ENCODE measurements at regions not wholly inside any gene's neighbourhood (a gene's known extent, or its start where the extent isn't known, plus 50 kb on each side); places are given as distances from the start of the nearest gene placed in this dataset.

DNA sequence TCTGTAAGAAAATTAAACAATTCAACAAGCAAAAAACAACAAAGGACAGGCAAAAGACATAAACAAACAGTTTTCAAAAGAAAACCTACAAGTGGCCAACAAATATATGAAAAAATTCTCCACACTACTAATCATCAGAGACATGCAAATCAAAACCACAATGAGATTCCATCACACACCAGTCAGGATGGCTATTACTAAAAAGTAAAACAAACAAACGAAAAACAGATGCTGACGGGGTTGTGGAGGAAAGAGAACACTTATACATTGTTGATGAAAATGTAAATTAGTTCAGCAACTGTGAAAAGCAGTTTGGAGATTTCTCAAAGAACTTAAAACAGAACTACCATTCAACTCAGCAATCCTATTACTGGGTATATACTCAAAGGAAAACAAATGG, 537.6 kb downstream of the HDGFL1 start:
- no peak for DNase-seq (ENCODE audit: low spot score)

DNA sequence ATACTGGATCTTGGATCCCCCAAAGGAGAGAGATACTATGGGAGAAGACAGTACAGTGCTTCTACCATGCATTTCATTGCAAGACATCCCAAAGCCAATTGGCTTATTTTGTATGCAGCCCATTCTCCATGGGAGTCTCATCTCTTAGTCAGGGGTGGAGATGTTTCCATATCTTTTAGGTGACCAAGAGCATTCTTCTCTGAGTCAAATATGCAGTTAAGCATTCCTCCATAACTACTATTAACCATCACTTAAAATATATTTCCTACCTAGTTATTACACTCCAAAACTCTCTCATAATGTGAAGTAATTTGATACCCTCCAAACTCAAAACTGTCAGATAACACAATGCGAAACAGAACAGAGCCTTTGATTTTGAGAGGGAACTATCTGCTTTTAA, 542.6 kb downstream of the HDGFL1 start:
- DNase-seq (ENCODE audit: low spot score) = no peak

DNA sequence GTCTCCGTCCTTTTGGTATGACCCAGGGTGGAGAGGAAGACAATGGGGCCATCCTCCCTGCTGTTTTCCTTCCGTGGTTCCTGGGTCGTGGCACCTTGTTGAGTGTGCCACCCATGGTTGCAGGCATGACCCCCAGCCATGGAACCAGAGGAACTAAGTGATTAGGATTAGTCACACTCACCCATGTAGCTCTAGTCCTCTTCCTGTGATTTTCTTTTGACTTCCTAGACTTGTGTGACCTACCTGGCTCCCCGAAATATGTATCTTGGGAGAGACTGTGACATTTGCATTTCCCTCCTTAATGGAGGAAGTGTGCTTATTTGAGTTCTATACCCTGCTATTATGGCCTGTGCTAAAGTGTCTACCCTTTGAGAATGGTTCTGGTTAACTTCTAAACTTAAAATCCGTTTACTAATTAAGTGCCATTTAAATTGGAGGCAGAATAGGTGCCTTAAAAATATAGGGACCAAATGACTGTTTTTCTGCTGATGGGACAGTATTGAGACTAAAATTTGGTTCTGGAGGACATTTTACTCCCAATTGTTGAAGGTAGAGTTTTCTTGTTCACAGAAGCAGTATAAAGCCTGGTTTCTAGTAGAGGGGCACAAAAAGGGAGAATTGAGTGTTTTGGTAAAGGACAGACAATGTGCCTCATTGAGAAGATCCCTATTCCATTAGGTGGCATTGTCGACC, 545.6 kb downstream of the HDGFL1 start:
- no peak for DNase-seq (ENCODE audit: low spot score)

GRCh38 chr6:23137611-23138010, 568.2 kb downstream of the HDGFL1 start:
- no peak for DNase-seq (ENCODE audit: low spot score)

DNA sequence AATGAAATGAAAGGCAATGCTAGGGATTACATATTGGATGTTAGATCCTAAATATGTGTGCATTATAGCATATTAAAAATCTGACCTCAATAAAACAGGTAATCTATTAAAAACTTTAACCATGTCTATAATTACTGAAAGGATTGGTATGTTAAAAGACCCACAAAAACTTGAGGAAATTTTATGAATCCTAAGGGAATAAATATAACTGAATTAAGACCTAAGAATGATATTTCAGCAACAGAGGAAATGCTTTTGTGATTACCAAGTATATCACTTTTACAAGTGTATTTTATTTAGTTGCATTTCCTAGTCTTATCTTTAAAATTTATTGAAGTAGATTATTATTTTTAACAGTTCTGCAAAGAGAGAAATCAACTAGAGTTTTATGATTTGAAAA, 571.5 kb downstream of the HDGFL1 start:
- no peak for DNase-seq (ENCODE audit: low spot score)

DNA sequence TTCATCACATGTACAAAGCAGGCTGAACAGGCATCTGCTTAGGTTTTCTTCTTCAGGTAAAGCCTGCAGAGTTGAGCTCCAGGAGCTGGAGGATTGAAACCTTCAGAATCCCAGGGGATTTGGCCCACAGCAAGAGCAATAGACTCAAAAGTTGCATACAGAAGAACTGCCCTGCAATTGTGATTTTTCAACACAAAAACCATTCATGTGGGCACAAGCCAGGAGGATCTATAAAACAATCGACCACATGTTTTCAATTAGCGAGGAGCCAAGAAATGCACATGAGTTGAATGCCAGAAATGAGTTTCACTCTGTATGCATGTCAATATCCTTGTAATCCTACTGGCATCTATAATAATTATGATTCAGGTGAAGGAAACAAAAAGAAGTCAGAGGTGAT, 576.4 kb downstream of the HDGFL1 start:
- DNase-seq (ENCODE audit: low spot score) = no peak

DNA sequence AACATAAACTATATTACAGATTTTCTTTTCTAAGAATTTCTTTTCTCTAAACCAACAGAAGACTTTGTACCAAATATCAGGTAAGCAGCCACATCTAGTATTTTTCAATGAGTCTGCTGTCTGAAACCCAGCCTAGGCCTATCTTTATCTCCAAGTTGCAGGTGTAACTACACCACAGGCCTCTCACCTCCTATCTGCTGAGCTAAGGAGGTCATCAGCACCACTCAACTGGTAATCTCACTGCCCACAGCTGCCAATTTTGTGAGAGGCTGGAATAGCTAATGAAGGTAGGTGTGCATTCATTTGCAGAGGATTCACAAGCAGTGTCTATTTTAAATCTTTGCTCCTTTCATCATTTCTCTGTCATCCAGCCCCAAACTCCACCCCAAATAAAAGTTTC, 584.8 kb downstream of the HDGFL1 start:
- no peak for DNase-seq (ENCODE audit: low spot score)

DNA sequence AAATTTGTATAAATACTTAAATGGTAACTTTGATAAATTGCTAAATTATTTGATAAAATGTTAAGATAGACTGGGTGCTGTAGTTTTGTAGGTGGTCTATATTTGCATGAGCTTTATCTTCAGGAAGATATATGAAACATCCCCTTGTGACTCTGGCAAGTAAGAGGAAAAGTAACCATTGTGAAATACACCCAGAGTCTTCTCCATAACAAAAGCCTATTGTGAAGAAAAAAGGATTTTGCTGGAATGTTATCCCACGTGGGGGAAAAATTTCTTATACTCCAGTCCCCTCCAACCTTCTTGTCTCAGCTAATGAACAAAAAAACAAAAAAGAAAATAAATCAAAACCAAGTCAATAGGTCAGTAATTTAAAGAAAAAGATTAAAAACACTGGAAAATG, 600.7 kb downstream of the HDGFL1 start:
- no peak for DNase-seq (ENCODE audit: low spot score)

DNA sequence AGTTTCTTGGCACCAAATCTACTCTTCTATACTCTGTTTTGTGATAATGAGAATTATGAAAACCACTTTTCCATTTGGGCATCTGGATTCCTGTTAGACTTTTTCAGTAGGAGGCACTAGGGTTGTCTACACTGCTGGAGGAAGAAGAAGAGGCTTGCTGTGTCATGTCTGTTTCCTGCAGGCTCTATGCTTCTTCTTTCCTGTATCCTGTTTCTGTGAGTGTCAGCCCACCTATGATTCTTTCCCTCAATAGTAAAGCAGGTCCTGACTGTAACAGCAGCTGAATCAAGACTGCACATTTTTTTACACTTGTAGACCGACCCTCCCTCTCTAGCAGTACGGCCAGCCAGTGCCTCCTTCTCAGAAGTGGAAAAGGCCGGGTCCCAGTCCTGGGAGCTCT, 603.9 kb downstream of the HDGFL1 start:
- no peak for DNase-seq (ENCODE audit: low spot score)

- DNase-seq (ENCODE audit: low spot score) = no peak
These were observed 605.5 kb downstream of the HDGFL1 start for GRCh38 chr6:23174781-23175361.

DNA sequence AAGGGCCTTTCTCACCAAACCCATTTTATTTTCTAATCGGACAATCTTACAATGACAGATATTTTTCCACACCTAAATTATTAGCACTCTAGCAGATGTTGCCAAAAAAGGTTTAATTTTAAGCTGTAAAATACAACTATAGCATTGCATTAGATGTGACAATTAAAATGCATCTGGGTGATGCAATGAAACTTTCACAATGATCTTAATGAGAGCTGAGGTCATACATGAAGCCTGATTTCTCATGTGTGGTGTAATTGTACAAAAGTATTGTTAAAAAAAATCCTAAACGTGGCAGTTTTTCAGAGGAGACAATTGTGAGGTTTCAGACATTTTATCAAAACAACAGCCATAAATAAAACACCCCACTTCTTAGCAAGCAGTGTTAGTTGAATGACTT, 606.0 kb downstream of the HDGFL1 start:
- DNase-seq (ENCODE audit: low spot score) = no peak

GRCh38 chr6:23176471-23176870, 607.1 kb downstream of the HDGFL1 start:
- no peak for DNase-seq (ENCODE audit: low spot score)

GRCh38 chr6:23176883-23177282, 607.5 kb downstream of the HDGFL1 start:
- no peak for DNase-seq (ENCODE audit: low spot score)

GRCh38 chr6:23177806-23178205, 608.4 kb downstream of the HDGFL1 start:
- DNase-seq (ENCODE audit: low spot score) = no peak

DNA sequence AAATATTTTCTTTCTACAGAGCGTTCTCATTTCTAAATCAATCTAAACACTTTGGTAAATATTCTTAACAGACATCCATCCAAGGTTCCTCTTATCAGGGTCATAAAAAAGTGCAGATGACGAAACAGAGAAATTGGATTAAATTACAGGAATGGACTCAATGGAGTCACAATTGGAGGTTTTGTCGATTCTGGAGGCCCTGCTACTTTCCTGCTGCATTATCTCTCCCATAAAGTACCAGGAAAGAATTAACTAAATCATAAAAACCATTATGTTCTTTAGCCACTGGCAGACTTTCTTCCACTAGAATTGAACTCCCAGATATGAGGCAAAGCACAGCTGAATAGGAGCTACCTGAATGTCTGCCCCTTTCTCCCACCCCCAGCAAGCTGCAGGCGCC, 610.6 kb downstream of the HDGFL1 start:
- DNase-seq (ENCODE audit: low spot score) = no peak

- DNase-seq (ENCODE audit: low spot score) = no peak
These were observed 611.3 kb downstream of the HDGFL1 start for GRCh38 chr6:23180504-23181293.

DNA sequence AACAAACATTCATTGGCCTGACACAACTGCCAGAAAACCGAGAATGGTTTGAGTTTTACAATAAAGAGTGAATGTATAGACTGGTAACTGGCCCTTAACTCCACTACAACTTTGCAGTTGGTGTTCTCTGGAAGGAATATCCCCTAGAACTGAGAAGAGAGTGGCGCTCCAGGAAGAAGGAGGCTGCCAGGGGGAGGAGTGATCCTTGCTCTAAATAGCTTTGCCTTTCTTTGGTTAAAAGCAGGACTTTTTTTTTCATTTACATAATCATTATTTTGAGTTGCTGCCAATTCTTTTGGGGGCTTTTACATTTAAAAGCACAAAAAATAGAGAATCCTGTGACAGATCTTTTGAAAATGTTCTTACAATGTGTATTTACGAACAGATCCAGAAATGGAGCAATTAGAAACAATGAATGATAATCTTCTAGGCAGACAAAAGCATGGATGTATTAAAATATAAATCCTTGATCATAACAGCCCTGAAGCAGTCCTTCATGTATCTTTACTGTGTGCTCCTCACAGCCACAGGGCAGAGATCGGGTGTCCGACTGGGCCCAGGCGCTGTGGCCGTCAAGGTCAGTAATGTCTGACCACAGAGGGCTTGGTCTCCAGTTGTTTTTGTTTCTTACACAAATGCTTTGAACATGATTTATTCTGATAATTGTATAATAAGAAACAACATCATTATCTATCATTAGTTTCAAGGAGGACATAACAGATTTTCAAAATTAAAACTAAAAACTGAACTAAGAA, 612.2 kb downstream of the HDGFL1 start:
- DNase-seq (ENCODE audit: low spot score) = no peak

DNA sequence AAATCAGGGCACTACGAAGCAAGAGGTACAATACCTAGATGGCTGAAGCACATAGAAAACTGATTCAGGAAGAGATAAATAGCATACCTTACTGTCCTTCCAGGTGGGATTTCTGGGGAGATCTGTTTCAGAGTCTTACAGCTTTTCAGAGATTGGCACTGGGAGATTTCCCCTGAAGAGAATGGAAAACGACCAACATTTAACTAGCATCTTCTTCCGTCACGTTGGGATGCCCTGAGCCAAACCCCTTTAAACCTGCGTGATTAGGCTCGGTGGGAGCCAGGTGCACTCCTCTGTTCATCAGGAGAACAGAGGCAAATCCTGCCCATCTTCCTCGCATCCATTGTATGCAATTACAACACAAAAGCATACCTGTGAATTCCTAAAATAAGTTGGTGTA, 614.5 kb downstream of the HDGFL1 start:
- no peak for DNase-seq (ENCODE audit: low spot score)

- no peak for DNase-seq (ENCODE audit: low spot score)
These were observed 615.0 kb downstream of the HDGFL1 start for GRCh38 chr6:23184351-23184750.

DNA sequence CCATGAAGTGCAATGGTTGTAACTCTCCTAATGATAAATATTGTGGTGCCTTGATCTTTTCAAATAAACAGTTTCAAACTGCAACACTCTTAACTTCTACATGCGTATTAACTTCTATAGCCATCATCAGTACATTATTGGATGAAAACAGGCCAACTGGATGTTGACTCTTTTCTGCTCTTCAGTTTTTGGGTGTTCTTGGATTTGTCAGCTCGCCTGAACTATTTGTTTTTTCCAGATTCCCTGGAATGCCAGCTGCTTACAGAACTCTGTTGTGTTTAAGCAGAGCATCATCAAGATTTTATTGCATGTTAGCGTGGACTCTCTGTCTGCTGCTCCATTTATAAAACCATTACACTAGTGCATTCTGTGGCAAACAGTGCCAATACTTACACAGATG, 626.1 kb downstream of the HDGFL1 start:
- DNase-seq (ENCODE audit: low spot score) = no peak

DNA sequence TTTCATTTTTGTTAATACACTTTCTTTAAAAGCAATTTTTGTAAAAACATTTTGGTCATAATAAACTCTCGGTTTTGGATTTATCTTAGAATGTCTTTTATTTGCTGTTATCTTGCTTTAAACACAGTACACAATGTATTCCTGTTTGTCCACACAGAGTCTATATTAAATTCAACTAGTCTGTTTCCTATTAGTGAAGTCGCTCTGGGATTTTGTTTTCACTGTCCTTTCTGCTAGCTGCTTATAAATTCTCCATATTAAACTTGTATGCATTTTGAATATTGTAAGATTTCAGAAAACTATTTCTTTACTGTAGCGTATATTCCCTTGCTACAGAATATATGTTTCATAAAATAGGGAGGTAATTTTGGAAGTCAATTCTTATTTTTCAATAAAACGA, 630.2 kb downstream of the HDGFL1 start:
- DNase-seq (ENCODE audit: low spot score) = no peak

GRCh38 chr6:23200946-23201345, 631.6 kb downstream of the HDGFL1 start:
- DNase-seq (ENCODE audit: low spot score) = no peak
